COR-L47 (cell line): ENCODE measurements at regions not wholly inside any gene's neighbourhood (a gene's known extent, or its start where the extent isn't known, plus 50 kb on each side); places are given as distances from the start of the nearest gene placed in this dataset.
A peak's percentile ranks its signal among the peaks of the same experiment; 100 is the strongest.
"Not testable (repeated sequence)": the region's sequence is repeated elsewhere in the genome, so short reads cannot be mapped to it uniquely, and the experiment has no call there.

Experiments
- DNase-seq: peaks from one replicate; lab custom pipeline; 2025; lab: John Stamatoyannopoulos, UW

- no peak for DNase-seq
Observed at GRCh38 chr1:96544051-96544830, 177.3 kb upstream of the PTBP2 start.

DNA sequence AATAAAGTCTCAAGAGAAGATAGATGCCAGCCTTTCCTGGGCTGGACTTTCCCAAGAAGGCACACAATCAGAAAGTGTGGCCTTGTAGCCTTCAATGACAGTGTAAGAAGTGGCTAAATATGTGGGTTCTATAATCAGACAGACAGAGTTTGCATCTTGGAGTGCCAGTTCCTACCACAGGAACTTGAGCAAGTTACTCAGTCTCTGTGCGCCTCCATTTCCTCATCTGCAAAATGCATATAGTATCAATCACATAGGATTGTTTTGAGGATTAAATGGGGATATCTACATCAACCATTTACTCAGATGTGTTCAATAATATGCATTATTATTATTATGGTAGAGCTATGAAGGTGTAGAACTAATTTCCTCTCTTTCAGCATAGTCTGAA is 176.8 kb upstream of the PTBP2 start:
- DNase-seq = no peak

GRCh38 chr1:96545935-96546656 is 175.5 kb upstream of the PTBP2 start:
- DNase-seq = no peak

- no peak for DNase-seq
Observed at GRCh38 chr1:96550061-96550460, 171.5 kb upstream of the PTBP2 start.

GRCh38 chr1:96552451-96552850 is 169.1 kb upstream of the PTBP2 start:
- no peak for DNase-seq

- DNase-seq = no peak
Observed at GRCh38 chr1:96553811-96554210, 167.8 kb upstream of the PTBP2 start.

GRCh38 chr1:96554364-96554763 is 167.2 kb upstream of the PTBP2 start:
- DNase-seq = no peak

GRCh38 chr1:96557336-96557735 is 164.2 kb upstream of the PTBP2 start:
- no peak for DNase-seq

DNA sequence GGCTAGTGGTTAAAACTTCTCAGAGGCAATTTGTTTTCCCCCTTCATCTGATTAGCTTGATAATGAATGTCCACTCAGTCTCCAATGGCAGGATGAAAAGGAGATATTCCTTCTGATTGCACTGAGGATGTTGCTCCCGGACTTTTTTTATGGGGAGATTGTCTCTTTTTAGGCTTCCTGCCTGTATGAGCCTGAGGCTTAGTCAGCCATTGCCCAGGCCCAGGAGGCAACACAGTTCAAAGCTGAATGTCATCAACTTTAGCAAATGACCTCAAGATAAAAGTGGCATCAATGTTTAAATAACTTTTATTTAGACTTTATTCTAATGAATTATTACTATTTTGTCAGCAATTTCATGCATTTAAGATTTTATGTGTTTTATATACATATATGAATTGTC is 162.9 kb upstream of the PTBP2 start:
- DNase-seq = no peak

DNA sequence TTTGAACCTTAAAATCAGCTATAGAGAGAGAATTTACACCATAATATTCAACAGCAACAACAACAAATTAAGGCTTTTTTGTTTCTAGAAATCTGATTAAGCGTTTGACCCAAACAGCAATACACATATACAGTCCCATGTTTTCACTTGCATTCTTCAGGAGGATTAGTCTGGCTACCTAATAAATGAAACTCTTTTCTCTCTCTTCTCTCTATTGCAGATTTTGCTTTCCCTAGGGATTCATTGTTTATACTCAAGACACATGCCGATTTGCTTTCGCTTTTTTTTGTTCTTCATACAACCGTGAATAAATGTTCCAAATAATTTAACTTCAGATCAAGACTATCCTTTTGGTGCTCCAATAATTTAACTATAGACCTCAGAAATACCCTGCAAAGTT is 162.4 kb upstream of the PTBP2 start:
- no peak for DNase-seq

DNA sequence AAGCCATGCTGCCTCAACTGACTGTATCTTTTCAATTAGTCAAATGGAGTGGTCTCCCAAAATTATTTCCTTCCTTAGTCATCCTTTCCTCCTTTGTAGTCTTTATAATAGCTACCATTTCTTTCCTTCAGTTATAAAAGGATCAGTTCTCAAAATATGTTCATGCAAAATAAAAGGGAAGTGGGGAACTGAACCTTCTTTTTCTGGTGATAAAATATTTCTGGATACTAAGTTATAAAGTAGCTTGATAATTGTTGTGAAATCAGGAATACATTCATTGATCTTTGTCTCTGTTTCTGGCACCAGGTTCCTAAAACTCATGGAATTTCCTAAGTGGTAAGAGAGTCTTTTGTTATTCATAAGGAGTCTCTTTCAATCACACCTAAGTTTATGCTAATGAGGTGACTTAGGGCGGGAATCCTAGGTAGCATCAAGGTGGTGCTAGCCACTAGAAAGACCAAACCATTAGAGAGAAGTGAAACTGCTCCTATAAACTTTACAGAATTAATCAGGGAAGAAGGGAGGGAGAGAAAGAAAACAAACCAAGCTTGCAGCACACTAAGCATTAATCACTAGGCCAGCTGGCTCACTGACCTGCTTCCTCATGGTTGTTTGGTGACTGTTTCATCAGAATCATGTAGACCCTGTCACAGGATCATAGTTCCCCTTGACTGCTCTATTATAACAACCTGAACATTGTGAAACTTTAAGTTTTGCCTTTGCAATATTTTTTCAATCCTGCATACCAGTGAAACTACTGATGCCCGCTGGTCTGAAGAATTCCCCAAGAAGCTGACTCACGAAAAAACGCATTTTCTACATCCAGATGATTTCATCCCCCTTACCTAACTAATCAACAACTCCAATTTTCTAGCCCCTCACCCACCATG is 161.6 kb upstream of the PTBP2 start:
- no peak for DNase-seq

GRCh38 chr1:96562094-96562493 is 159.5 kb upstream of the PTBP2 start:
- no peak for DNase-seq

DNA sequence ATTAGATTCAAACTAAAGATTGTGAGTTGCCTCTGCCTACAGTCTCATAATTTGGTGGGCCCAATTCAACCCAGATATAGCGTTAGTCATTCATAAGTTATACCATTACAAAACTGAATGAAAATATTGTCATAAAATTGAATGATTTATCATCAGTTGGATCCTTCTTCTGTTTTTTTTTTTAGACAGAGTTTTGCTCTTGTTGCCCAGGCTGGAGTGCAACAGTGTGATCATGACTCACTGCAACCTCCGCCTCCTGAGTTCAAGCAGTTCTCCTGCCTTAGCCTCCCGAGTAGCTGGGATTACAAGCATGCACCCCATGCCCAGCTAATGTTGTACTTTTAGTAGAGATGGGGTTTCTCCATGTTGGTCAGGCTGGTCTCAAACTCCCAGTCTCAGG is 157.2 kb upstream of the PTBP2 start:
- not testable (repeated sequence) for DNase-seq

GRCh38 chr1:96565546-96565945 is 156.0 kb upstream of the PTBP2 start:
- no peak for DNase-seq

DNA sequence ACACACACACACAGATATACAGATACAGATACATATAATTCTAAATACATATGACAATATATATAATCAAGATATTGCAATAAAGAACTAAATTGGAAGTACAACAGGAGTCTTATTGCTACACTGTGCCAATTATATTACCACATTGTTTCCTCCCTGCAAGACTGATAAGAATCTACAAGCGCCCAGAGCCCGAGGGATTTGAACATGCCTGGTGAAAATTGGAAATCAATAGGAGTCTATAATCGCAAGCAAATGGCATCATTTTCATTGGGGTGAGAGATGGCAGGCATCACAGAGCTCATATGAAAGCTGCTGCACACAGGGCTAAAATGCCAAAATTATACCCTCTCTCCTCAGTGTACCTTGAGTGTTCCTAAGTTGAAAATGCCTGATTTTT is 152.9 kb upstream of the PTBP2 start:
- no peak for DNase-seq

- no peak for DNase-seq
Observed at GRCh38 chr1:96569288-96569687, 152.3 kb upstream of the PTBP2 start.

GRCh38 chr1:96579636-96580035 is 141.9 kb upstream of the PTBP2 start:
- no peak for DNase-seq

DNA sequence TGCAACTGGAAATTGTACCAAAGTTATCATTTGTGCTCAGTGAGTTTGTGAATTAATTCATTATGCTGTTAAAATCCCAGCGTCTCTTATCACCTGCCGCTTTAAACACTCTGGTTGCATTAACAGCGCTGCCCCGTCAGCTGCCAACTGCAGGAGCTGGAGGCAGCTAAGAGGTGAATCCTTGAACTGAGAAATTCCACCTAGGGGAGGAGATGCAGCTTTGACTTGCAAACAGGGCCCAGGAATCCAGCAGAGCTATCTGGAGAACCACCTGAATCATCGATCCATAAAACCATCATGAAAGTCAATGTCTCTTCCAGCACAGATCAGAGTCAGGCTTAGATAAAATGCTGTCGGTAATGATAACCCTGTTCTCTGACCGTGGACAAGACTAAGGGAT is 140.7 kb upstream of the PTBP2 start:
- DNase-seq = no peak

DNA sequence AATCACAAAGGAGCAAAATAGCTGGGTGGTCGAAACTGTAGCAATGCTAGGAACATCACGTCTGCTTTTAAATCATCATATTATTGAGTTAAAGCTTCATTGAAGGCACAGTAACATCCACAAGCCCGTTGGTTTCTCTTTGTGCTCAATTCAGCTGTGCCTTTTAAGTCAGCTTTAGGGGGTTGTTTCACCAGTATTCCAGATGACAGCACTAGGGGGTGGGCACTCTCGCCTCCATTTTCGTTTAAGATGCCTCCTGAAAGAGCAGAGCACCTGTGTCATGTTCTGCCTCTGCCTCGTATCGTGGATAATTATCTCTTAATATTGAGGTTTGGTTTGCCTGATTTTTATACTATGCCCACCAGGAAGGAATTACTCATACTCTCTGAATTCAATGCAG is 139.8 kb upstream of the PTBP2 start:
- DNase-seq = no peak

DNA sequence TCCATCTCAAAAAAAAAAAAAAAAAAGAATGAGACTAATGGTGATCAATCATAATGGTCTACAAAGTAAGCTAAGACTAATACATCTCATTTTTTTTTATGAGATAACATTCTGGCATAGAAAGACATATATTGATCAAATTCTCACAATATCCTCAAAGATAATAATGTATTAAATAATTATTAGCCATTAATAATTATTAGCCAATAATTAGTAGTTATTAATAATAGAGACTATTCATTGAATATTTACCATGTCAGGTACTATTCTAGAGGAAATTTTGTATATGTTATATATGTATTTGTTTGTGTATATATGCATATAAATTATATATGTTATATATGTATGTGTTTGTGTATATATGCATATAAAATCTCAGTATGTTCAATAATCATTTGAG is 137.7 kb upstream of the PTBP2 start:
- no peak for DNase-seq

DNA sequence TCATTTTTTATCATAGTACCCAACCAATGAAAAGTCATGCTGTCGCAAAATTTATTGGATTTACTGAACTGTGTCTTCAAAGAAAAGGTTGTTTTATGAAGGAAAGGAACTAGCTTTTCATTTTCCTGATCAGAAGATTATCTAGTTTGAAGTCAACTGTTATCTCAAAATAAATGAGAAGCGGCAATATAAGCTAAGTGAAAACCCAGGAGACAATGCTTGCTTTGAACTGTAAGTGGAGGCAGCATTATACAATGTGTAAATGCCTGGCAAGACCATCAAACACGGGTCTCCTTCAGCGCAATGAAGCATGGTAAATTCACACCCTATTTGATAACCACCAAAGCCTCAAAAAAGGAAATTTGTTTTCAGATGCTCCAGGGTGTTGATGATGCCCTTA is 134.4 kb upstream of the PTBP2 start:
- DNase-seq = no peak

DNA sequence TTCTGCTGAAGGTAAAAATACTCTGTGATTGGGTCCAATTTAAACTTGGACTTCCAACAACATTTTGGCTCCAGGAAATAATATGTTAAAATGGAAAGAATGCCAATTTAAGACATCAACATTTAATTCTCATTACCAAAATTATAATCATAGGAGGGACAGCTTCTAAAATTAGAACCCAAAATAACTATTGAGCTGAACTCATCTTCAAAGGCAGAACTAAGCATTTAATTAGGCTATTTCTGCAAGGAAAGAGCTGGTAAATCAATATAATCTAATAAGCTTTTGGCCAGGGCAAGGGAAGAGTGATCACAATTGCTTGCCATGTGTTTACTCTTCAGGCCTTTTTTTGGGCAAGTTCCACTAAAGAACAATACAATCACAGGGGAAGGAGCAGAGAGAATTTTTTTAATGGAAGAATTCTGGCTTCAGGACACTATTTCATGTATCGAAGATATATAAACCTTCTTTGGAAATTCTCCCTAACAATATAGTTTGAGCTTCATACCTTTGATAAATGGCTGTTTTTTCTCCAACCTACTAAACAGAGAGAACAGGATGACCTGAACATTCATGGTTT is 133.1 kb upstream of the PTBP2 start:
- DNase-seq = peak; percentile 4
